ENCODE measurements at regions not wholly inside any gene's neighbourhood (a gene's known extent, or its start where the extent isn't known, plus 50 kb on each side); places are given as distances from the start of the nearest gene placed in this dataset.

- no TSS peak for BruUV-seq (replicated peaks)
- CTCF ChIA-PET, result no interaction called here
These were observed 186.7 kb upstream of the VGLL2 start for GRCh38 chr6:117078624-117079023.

DNA sequence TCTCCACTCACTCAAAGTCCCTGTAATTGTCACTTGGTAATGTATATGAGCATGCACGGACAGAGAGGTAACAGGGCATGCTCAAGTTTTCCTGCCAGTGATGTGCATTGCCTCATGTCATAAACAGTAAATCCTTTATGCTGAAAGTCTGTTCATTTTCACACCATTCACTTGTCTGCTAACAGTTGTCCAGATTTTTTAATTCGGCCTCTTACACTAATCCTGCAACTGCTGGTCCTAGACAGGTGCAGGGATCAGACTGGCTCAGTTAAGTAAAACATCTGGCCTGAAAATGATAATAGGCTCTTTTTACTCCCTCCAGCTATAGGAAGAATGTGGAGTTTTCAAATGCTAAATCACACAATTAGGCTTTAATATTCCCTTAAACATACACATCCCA, 185.4 kb upstream of the VGLL2 start:
- Histone ChIP-seq H3K9me3 (ENCODE audit: insufficient read depth, low read depth) (no peaks in the 10 kb centered on the region), H3K27ac (no peak overlapping the region), H3K27me3 (ENCODE audit: insufficient read depth, low read depth) (no peaks in the 10 kb centered on the region), H3K4me1 (replicated peaks; ENCODE audit: insufficient read depth) (no peaks in the 10 kb centered on the region), H3F3A (ENCODE audit: insufficient read depth, low read depth) (no peaks in the 10 kb centered on the region), H3K4me2 (no peak overlapping the region), H3K9me2 (ENCODE audit: insufficient read depth) (no peaks in the 10 kb centered on the region), H3K4me3 (no peak overlapping the region), H3K36me3 (ENCODE audit: low read depth) (no peaks in the 10 kb centered on the region), H4K20me1 (ENCODE audit: insufficient read depth) (no peaks in the 10 kb centered on the region), H3K79me2 (ENCODE audit: low read depth) (no peaks in the 10 kb centered on the region), H2AFZ (no peak overlapping the region)
- POLR2A ChIA-PET (ENCODE audit: unreplicated experiment), result no interaction called here
- BruUV-seq (replicated peaks), result no TSS peak
- peak in 1 of 2 experiments; percentile 20 for DNase-seq
- CTCF ChIA-PET, result no interaction called here
- intact Hi-C loops (cut with micrococcal nuclease; ENCODE audit: unreplicated experiment), result no loop called here
- TF ChIP-seq CTCF (conservative IDR thresholded peaks at IDR 0.05), result no peak
- no peak for TF ChIP-seq EZH2 (IDR thresholded peaks at IDR 0.05; ENCODE audit: low read depth)

More at GRCh38 chr6:117078624-117079023, 186.7 kb upstream of the VGLL2 start:
- no peaks in the 10 kb centered on the region for H3K9me2 ChIP-seq (ENCODE audit: insufficient read depth)
- H2AFZ ChIP-seq, result no peak overlapping the region
- DNase-seq, result no peak
- no peak overlapping the region for H3K4me3 ChIP-seq
- no peak for TF ChIP-seq EZH2 (IDR thresholded peaks at IDR 0.05; ENCODE audit: low read depth)
- TF ChIP-seq CTCF (conservative IDR thresholded peaks at IDR 0.05), result no peak
- H3K9me3 ChIP-seq (ENCODE audit: insufficient read depth, low read depth), result no peaks in the 10 kb centered on the region
- no peaks in the 10 kb centered on the region for H3F3A ChIP-seq (ENCODE audit: insufficient read depth, low read depth)
- H3K27ac ChIP-seq, result no peak overlapping the region
- no peaks in the 10 kb centered on the region for H3K79me2 ChIP-seq (ENCODE audit: low read depth)
- no peaks in the 10 kb centered on the region for H3K4me1 ChIP-seq (replicated peaks; ENCODE audit: insufficient read depth)
- no peaks in the 10 kb centered on the region for H4K20me1 ChIP-seq (ENCODE audit: insufficient read depth)
- H3K27me3 ChIP-seq (ENCODE audit: insufficient read depth, low read depth), result no peaks in the 10 kb centered on the region
- H3K36me3 ChIP-seq (ENCODE audit: low read depth), result no peaks in the 10 kb centered on the region
- no peak overlapping the region for H3K4me2 ChIP-seq
- intact Hi-C loops (cut with micrococcal nuclease; ENCODE audit: unreplicated experiment), result no loop called here
- POLR2A ChIA-PET (ENCODE audit: unreplicated experiment), result no interaction called here

- Histone ChIP-seq H3K79me2 (ENCODE audit: low read depth) (no peaks in the 10 kb centered on the region), H3K27me3 (ENCODE audit: insufficient read depth, low read depth) (no peaks in the 10 kb centered on the region), H3F3A (ENCODE audit: insufficient read depth, low read depth) (no peaks in the 10 kb centered on the region), H4K20me1 (ENCODE audit: insufficient read depth) (no peaks in the 10 kb centered on the region), H3K4me2 (no peak overlapping the region), H3K4me3 (no peak overlapping the region), H3K4me1 (replicated peaks; ENCODE audit: insufficient read depth) (no peaks in the 10 kb centered on the region), H3K9me2 (ENCODE audit: insufficient read depth) (no peaks in the 10 kb centered on the region; the same call in 1 of the 2 replicates), H3K27ac (no peak overlapping the region), H3K36me3 (ENCODE audit: low read depth) (no peaks in the 10 kb centered on the region), H2AFZ (no peak overlapping the region), H3K9me3 (ENCODE audit: insufficient read depth, low read depth) (no peaks in the 10 kb centered on the region)
- no TSS peak for BruUV-seq (replicated peaks)
- ChIA-PET POLR2A (ENCODE audit: unreplicated experiment) (no interaction called here), CTCF (no interaction called here)
- no peak for TF ChIP-seq EZH2 (IDR thresholded peaks at IDR 0.05; ENCODE audit: low read depth)
- no peak for TF ChIP-seq CTCF (conservative IDR thresholded peaks at IDR 0.05)
- intact Hi-C loops (cut with micrococcal nuclease; ENCODE audit: unreplicated experiment), result no loop called here
- no peak for DNase-seq
These were observed 175.8 kb upstream of the VGLL2 start for GRCh38 chr6:117089604-117090003.
